ENCODE measurements at regions not wholly inside any gene's neighbourhood (a gene's known extent, or its start where the extent isn't known, plus 50 kb on each side); places are given as distances from the start of the nearest gene placed in this dataset.

DNA sequence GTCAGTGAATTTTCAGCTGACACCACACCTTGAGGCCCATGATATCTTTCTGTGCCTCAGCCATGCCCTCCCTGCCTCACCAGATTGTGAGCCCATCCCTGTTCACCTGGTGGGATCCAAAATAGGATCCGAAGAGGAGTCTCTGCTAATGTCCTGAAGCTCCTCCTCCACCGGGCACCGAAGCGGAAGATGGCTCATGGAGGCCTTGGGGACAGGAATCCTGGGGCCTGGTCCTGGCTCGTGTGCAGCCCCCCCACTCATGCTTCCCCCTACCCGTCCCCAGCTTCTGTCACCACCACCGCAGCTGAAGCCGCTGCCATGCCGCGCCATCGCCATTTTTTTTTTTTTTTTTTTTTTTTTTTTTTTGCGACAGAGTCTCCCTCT lies 1683.4 kb downstream of the TP53TG3F start:
- TF ChIP-seq CTCF (IDR thresholded peaks at IDR 0.05), result no peak
- no peak for TF ChIP-seq ZFX (IDR thresholded peaks at IDR 0.05; ENCODE audit: borderline replicate concordance)
- H3K27ac ChIP-seq, result no peak overlapping the region

DNA sequence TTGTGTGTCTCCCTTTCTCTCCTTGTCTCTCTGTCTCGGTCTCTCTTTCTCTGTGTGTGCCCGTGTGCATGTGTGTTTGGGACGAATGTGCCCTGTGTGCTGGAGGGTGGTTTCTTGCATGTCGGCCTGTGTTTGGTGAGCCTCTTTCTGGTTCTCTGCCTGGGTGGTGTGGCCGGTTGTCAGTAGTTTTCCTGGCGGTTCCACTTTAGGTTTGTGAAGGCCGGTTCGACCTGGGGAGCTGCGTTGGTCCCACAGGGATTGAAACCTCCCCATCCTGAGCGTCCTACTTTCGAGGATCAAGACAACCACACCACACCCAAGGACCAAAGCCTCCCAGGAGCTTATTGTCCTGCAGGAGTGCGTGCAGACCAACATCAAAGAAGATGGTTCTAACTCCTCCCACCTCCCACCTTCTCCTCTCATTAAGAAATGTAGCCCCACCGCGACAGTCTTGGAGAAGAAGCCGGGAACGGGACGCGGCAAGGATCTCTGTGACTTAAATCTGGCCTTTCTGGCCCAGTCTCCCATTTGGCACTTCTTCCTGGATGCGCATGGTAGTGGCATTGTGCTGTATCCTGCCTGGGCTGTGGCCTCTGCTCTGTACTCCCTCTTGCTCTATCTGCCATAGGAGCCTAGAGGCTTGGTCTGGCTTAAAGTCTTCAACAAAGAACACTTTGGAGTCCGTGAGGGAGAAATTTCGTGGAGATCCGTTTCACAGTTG lies 1685.0 kb downstream of the TP53TG3F start:
- H3K27ac ChIP-seq, result no peak overlapping the region
- TF ChIP-seq CTCF (IDR thresholded peaks at IDR 0.05), result no peak
- TF ChIP-seq ZFX (IDR thresholded peaks at IDR 0.05; ENCODE audit: borderline replicate concordance), result no peak

DNA sequence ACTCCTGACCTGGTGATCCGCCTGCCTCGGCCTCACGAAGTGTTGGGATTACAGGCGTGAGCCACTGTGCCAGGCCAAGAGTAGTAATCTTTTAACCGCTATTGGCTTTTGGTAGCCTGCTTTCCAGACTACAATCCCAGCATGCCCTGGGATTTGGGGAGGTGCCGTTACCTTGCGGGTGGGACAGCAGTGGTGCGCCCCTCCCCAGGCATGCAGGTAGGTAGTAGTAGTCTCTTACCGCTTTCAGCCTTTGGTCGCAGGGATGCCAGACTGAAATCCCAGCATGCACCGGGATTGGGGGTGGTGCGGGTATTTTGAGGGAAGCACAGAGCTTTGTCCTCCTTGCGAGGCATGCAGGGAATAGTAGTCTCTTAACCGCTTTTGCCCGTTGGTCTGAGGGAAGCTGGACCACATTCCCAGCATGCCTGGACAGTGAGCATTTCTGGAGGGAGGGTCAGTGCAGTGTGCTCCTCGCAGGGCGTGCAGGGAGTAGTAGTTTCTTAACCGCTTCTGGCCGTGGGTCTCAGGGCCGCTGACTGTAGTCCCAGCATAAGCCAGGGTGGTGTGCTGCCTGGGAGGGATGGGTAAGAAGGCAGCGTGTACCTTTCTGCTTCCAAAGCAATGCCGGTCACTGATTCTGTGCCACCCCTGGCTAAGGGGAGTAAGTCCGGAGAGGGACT lies 1686.8 kb downstream of the TP53TG3F start:
- H3K27ac ChIP-seq, result no peak overlapping the region
- no peak for TF ChIP-seq CTCF (IDR thresholded peaks at IDR 0.05)
- no peak for TF ChIP-seq ZFX (IDR thresholded peaks at IDR 0.05; ENCODE audit: borderline replicate concordance)

GRCh38 chr16:35146723-35147458 lies 1687.5 kb downstream of the TP53TG3F start:
- no peak for TF ChIP-seq CTCF (IDR thresholded peaks at IDR 0.05)
- TF ChIP-seq ZFX (IDR thresholded peaks at IDR 0.05; ENCODE audit: borderline replicate concordance), result no peak
- H3K27ac ChIP-seq, result no peak overlapping the region

DNA sequence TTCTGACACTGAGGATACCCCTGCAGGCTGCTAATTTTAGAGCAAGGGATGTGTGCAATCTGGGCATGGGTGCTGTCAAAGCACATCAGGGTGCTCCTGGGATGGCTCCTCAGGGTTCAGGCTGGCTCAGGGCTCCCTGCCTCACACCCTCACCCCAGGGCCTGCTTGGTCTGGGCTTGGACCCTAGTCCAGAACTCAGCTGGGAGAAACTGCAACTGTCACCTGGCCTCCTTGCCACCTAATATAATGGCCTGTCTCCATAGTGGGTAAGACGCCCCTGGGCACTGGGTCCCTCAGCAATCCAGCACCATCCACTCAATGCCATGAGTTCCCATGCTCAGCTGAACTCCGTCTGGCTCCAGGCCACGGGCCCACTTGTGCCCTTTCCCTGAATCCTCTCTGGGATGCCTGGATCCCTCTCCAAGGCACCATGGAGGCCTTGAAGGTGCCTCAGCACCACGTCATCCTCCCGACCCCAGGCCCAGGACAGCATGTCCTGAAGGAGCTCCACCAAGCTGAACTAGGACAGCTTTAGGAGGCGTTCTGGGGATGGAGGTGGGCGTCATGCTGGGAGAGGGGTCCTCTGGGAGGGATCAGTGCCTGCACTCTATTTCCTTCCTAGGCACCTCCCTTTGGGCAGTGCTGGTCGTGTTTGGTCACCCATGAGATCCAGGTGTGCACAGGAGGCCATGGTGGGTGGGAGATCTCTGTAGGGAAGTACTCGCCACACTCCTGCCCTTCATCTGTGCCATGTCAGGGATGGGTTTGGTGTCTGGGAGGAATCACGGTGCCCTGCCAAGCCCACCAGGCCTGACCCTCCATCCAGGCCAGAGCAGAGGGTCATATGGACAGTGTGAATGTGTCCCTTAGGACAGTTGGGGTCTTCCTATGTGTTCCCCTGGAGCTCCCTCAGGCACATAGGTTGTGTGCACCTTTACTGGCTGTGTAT lies 1688.4 kb downstream of the TP53TG3F start:
- TF ChIP-seq ZFX (IDR thresholded peaks at IDR 0.05; ENCODE audit: borderline replicate concordance) (no peak), CTCF (IDR thresholded peaks at IDR 0.05) (no peak)
- H3K27ac ChIP-seq, result no peak overlapping the region

- TF ChIP-seq ZFX (IDR thresholded peaks at IDR 0.05; ENCODE audit: borderline replicate concordance) (no peak), CTCF (IDR thresholded peaks at IDR 0.05) (no peak)
- no peak overlapping the region for H3K27ac ChIP-seq
These were observed 1689.3 kb downstream of the TP53TG3F start for GRCh38 chr16:35148748-35149147.
